ENCODE measurements at regions not wholly inside any gene's neighbourhood (a gene's known extent, or its start where the extent isn't known, plus 50 kb on each side); places are given as distances from the start of the nearest gene placed in this dataset.
"Not testable (repeated sequence)": the region's sequence is repeated elsewhere in the genome, so short reads cannot be mapped to it uniquely, and the experiment has no call there.

DNA sequence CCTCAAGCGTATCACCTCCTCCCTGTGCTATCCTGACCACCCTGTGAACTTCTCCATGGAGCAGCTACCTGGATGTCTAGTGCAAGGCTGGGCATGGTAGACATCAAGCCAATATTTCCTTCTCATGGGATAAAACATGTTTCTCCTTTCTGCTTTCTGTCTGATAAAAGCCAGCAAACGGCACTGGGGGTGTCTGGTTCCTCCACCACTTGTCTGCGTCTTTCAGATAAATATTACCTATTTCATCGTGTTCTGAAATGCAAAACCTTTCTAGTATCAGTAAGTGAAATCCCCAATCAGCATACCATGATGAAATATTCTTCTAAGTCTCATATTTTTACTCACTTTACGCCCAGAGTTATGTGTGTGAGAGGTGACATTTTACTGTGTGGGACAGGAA, 340.2 kb downstream of the BCL2L11 start:
- not testable (repeated sequence) for TF ChIP-seq RAD21 (IDR thresholded peaks at IDR 0.05; ENCODE audit: low read length)
- TF ChIP-seq, protein P1, sequence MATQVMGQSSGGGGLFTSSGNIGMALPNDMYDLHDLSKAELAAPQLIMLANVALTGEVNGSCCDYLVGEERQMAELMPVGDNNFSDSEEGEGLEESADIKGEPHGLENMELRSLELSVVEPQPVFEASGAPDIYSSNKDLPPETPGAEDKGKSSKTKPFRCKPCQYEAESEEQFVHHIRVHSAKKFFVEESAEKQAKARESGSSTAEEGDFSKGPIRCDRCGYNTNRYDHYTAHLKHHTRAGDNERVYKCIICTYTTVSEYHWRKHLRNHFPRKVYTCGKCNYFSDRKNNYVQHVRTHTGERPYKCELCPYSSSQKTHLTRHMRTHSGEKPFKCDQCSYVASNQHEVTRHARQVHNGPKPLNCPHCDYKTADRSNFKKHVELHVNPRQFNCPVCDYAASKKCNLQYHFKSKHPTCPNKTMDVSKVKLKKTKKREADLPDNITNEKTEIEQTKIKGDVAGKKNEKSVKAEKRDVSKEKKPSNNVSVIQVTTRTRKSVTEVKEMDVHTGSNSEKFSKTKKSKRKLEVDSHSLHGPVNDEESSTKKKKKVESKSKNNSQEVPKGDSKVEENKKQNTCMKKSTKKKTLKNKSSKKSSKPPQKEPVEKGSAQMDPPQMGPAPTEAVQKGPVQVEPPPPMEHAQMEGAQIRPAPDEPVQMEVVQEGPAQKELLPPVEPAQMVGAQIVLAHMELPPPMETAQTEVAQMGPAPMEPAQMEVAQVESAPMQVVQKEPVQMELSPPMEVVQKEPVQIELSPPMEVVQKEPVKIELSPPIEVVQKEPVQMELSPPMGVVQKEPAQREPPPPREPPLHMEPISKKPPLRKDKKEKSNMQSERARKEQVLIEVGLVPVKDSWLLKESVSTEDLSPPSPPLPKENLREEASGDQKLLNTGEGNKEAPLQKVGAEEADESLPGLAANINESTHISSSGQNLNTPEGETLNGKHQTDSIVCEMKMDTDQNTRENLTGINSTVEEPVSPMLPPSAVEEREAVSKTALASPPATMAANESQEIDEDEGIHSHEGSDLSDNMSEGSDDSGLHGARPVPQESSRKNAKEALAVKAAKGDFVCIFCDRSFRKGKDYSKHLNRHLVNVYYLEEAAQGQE (IDR thresholded peaks at IDR 0.05; ENCODE audit: low read depth, low read length), result not testable (repeated sequence)
